Right cardiac atrium (tissue), 5 donors: ENCODE measurements at regions not wholly inside any gene's neighbourhood (a gene's known extent, or its start where the extent isn't known, plus 50 kb on each side); places are given as distances from the start of the nearest gene placed in this dataset.
"Not testable (repeated sequence)": the region's sequence is repeated elsewhere in the genome, so short reads cannot be mapped to it uniquely, and the experiment has no call there.

Experiments
- ATAC-seq, 2 donors: fragments of 200-7000 bp; cut with Tn5 transposase; one replicate each; pipeline versions ENCODE4 v1.8.0 to v1.9.1; 2020; ENCODE audit warnings: moderate library complexity in 2 of 2, mild to moderate bottlenecking in 1 of 2
- DNase-seq, 3 donors: peaks; one replicate each; pipeline ENCODE4 v3.0.0-alpha.2; 2020
- H3K27ac ChIP-seq: one replicate; pipeline ENCODE4 v1.5.1; 2013; ENCODE audit warnings: mild to moderate bottlenecking, low read length, control low read depth, moderate library complexity
- H3K27me3 ChIP-seq: one replicate; pipeline ENCODE4 v1.6.1; 2013; ENCODE audit not compliant: control insufficient read depth, insufficient read depth
- H3K4me1 ChIP-seq: one replicate; pipeline ENCODE4 v1.6.1; 2013; ENCODE audit warnings: low read length; ENCODE audit not compliant: control insufficient read depth, insufficient read depth
- H3K4me3 ChIP-seq: one replicate; pipeline ENCODE4 v1.5.1; 2013; ENCODE audit warnings: low read length, control low read depth
- H3K9me3 ChIP-seq: one replicate; pipeline ENCODE4 v1.6.1; 2013; ENCODE audit warnings: low read length; ENCODE audit not compliant: control insufficient read depth
- WGBS: extraction: QIAGEN DNeasy Blood & Tissue Kit; methylation state at CpG from one replicate; pipeline ENCODE4 v1.1.7; 2013; 5-methylcytosine and 5-hydroxymethylcytosine counted together
- intact Hi-C, 4 donors: fragments of 100-400 bp; cut with DNase I; formaldehyde crosslinking; loops; one replicate each; pipeline versions ENCODE4 v1.11.0 to v1.14.0; 2022 to 2023
- donor health status: healthy with polysubstance abuse.
- donor health status: DM: no; HTN: yes; CAD: no.
- donor health status: DM: no; HTN: no; CAD: no.
- donor health status: DM: no; HTN: yes; CAD: no; lungs with severe emphysema.
- donor health status: DM: yes; HTN: yes; CAD: no.

GRCh38 chrX:51006064-51006463 is 95.5 kb downstream of the BMP15 start:
- intact Hi-C loops: no loop called here
- no peaks in the 10 kb centered on the region for H3K9me3 ChIP-seq
- no peaks in the 10 kb centered on the region for H3K27me3 ChIP-seq
- H3K27ac ChIP-seq: no peak overlapping the region
- DNase-seq: no peak
- H3K4me3 ChIP-seq: no peak overlapping the region
- no peaks in the 10 kb centered on the region for H3K4me1 ChIP-seq
- no peak for ATAC-seq

GRCh38 chrX:51024106-51024696 is 113.7 kb downstream of the BMP15 start:
- ATAC-seq (no peak), DNase-seq (no peak)
- Histone ChIP-seq H3K4me1 (no peaks in the 10 kb centered on the region), H3K9me3 (no peaks in the 10 kb centered on the region), H3K4me3 (no peak overlapping the region), H3K27me3 (no peaks in the 10 kb centered on the region), H3K27ac (no peak overlapping the region)
- intact Hi-C loops: no loop called here
- 56% methylated on average over 5 of the region's 5 CpGs for WGBS

- intact Hi-C loops: no loop called here
- no peaks in the 10 kb centered on the region for H3K4me1 ChIP-seq
- DNase-seq: no peak
- H3K27me3 ChIP-seq: no peaks in the 10 kb centered on the region
- no peaks in the 10 kb centered on the region for H3K9me3 ChIP-seq
- no peak for ATAC-seq
- H3K4me3 ChIP-seq: no peak overlapping the region
- no peak overlapping the region for H3K27ac ChIP-seq
- 71% methylated on average over 3 of the region's 3 CpGs for WGBS
Measured at GRCh38 chrX:51026862-51027261, 116.3 kb downstream of the BMP15 start.

GRCh38 chrX:51035746-51036145 is 125.2 kb downstream of the BMP15 start:
- no peak overlapping the region for H3K4me3 ChIP-seq
- H3K27ac ChIP-seq: no peak overlapping the region
- H3K9me3 ChIP-seq: no peaks in the 10 kb centered on the region
- DNase-seq (no peak), ATAC-seq (no peak)
- H3K27me3 ChIP-seq: no peaks in the 10 kb centered on the region
- intact Hi-C loops: no loop called here
- 70% methylated on average over 3 of the region's 3 CpGs for WGBS
- no peaks in the 10 kb centered on the region for H3K4me1 ChIP-seq

- Histone ChIP-seq H3K9me3 (no peaks in the 10 kb centered on the region), H3K27ac (no peak overlapping the region), H3K4me1 (no peaks in the 10 kb centered on the region), H3K27me3 (no peaks in the 10 kb centered on the region), H3K4me3 (no peak overlapping the region)
- DNase-seq (no peak), ATAC-seq (no peak)
- intact Hi-C loops: no loop called here
- 44% methylated on average over 2 of the region's 2 CpGs for WGBS
Measured at GRCh38 chrX:51047950-51048349, 137.4 kb downstream of the BMP15 start.

GRCh38 chrX:51053741-51054140 is 143.2 kb downstream of the BMP15 start:
- intact Hi-C loops: no loop called here
- 64% methylated on average over 6 of the region's 6 CpGs for WGBS
- Histone ChIP-seq H3K27me3 (no peaks in the 10 kb centered on the region), H3K27ac (no peak overlapping the region), H3K4me3 (no peak overlapping the region), H3K9me3 (no peaks in the 10 kb centered on the region), H3K4me1 (no peaks in the 10 kb centered on the region)
- no peak for ATAC-seq
- DNase-seq: no peak

GRCh38 chrX:51098046-51098445 is 187.5 kb downstream of the BMP15 start:
- H3K27me3 ChIP-seq: no peaks in the 10 kb centered on the region
- H3K4me3 ChIP-seq: no peak overlapping the region
- DNase-seq (no peak), ATAC-seq (no peak)
- intact Hi-C loops: no loop called here
- H3K9me3 ChIP-seq: no peaks in the 10 kb centered on the region
- H3K4me1 ChIP-seq: no peaks in the 10 kb centered on the region
- H3K27ac ChIP-seq: no peak overlapping the region

- WGBS: 92% methylated on average over 43 of the region's 52 CpGs
Measured at GRCh38 chrX:51119058-51119926, 208.8 kb downstream of the BMP15 start.

GRCh38 chrX:51125743-51126142 is 206.9 kb upstream of the NUDT10 start:
- ATAC-seq, H3K27ac ChIP-seq, intact Hi-C loops, DNase-seq, H3K4me3 ChIP-seq, H3K9me3 ChIP-seq, H3K27me3 ChIP-seq, H3K4me1 ChIP-seq: not testable (repeated sequence)
- WGBS: 85% methylated on average over 4 of the region's 4 CpGs

More at GRCh38 chrX:51119058-51119926, 208.8 kb downstream of the BMP15 start:
- H3K4me1 ChIP-seq, H3K9me3 ChIP-seq, H3K27me3 ChIP-seq, H3K27ac ChIP-seq, ATAC-seq, intact Hi-C loops, H3K4me3 ChIP-seq: not testable (repeated sequence)
- DNase-seq: peak in 1 of 3 donors; percentile 52

GRCh38 chrX:51144828-51145442 is 187.7 kb upstream of the NUDT10 start:
- Histone ChIP-seq H3K4me1 (no peaks in the 10 kb centered on the region), H3K9me3 (no peaks in the 10 kb centered on the region), H3K4me3 (no peak overlapping the region), H3K27me3 (no peaks in the 10 kb centered on the region), H3K27ac (no peak overlapping the region)
- DNase-seq (no peak), ATAC-seq (no peak)
- 35% methylated on average over 3 of the region's 3 CpGs for WGBS
- intact Hi-C loops: loop anchor here in 1 of 4 donors (10.0 kb wide), 1 partner anchor 320 kb away; no protein-coding TSS in a partner anchor

- Histone ChIP-seq H3K27ac (no peak overlapping the region), H3K27me3 (no peaks in the 10 kb centered on the region), H3K4me1 (no peaks in the 10 kb centered on the region), H3K4me3 (no peak overlapping the region), H3K9me3 (no peaks in the 10 kb centered on the region)
- no peak for ATAC-seq
- intact Hi-C loops: loop anchor here in 1 of 4 donors (10.0 kb wide), 1 partner anchor 316 kb away; no protein-coding TSS in a partner anchor
- peak in 2 of 3 donors; percentile 28 to 46 for DNase-seq
- 7% methylated on average over 2 of the region's 2 CpGs for WGBS
Measured at GRCh38 chrX:51148848-51149247, 183.8 kb upstream of the NUDT10 start.
